Astrocyte of the spinal cord (primary cell): ENCODE measurements at regions not wholly inside any gene's neighbourhood (a gene's known extent, or its start where the extent isn't known, plus 50 kb on each side); places are given as distances from the start of the nearest gene placed in this dataset.

Source experiments
- DNase-seq: peaks from one replicate; pipeline ENCODE4 v3.0.0; 2011; ENCODE audit warnings: low read depth, low spot score
- H3K4me3 ChIP-seq: 2 replicates; pipeline ENCODE4 v1.5.1; 2011; ENCODE audit warnings: low read depth, mild to moderate bottlenecking, low read length, moderate library complexity
- CTCF ChIP-seq: IDR thresholded peaks from 2 replicates; pipeline ENCODE4 v1.5.1; 2012; ENCODE audit warnings: low read depth, mild to moderate bottlenecking, low read length, inconsistent platforms
- in situ Hi-C: cut with HindIII; loops from 2 replicates; pipeline ENCODE4 v1.10.0; 2017; ENCODE audit warnings: low sequenced_read_pairs

GRCh38 chr1:59132295-59132694 lies 164.6 kb upstream of the FGGY start:
- H3K4me3 ChIP-seq: no peak overlapping the region
- no peak for DNase-seq
- no peak for TF ChIP-seq CTCF
- in situ Hi-C loops: no loop called here

- no peak for DNase-seq
- H3K4me3 ChIP-seq: no peak overlapping the region
- no peak for TF ChIP-seq CTCF
- in situ Hi-C loops: no loop called here
Measured at GRCh38 chr1:59133997-59134396, 162.9 kb upstream of the FGGY start.

- no peak overlapping the region for H3K4me3 ChIP-seq
- in situ Hi-C loops: no loop called here
- no peak for DNase-seq
- no peak for TF ChIP-seq CTCF
Measured at GRCh38 chr1:59135761-59136255, 161.1 kb upstream of the FGGY start.

GRCh38 chr1:59136541-59137275 lies 160.2 kb upstream of the FGGY start:
- no peak for DNase-seq
- in situ Hi-C loops: no loop called here
- H3K4me3 ChIP-seq: no peak overlapping the region
- no peak for TF ChIP-seq CTCF

GRCh38 chr1:59137276-59137615 lies 159.6 kb upstream of the FGGY start:
- no peak overlapping the region for H3K4me3 ChIP-seq
- in situ Hi-C loops: no loop called here
- DNase-seq: no peak
- no peak for TF ChIP-seq CTCF

- no peak overlapping the region for H3K4me3 ChIP-seq
- TF ChIP-seq CTCF: no peak
- no peak for DNase-seq
- in situ Hi-C loops: no loop called here
Measured at GRCh38 chr1:59137968-59138367, 158.9 kb upstream of the FGGY start.
